ENCODE measurements at regions not wholly inside any gene's neighbourhood (a gene's known extent, or its start where the extent isn't known, plus 50 kb on each side); places are given as distances from the start of the nearest gene placed in this dataset.

DNA sequence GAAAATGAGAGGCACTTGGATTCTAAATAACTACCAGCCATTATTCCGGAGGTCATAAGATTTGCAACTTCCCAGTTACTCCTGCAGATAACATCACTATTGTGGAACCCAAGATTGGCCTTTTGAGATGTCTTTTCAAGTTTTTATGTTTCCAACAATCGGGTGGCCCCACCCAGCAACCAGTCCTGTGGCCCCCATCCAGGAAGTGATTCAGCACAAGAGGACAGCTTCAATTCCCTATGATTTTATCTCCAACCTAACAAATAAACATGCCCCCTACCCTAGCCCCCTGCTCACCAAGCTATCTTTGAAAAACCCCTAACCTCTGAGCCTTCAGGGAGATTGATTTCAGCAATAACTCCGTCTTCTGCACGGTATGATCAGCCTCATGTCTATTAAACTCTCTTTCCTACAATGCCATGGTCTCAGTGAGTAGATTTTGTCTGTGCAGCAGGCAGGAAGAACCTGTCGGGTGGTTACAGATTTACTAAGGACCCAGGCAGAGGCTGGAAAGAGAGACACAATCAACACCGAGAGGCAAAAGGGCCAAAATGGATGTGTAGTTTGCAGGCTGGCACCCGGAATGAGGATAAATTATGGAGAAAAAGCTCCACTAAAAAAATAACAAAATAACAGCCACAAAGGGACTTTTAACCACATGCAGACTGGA is 83.9 kb upstream of the UNC5B start:
- no peak for DNase-seq

- DNase-seq: no peak
Measured at GRCh38 chr10:71131096-71131495, 81.3 kb upstream of the UNC5B start.

- no peak for DNase-seq
Measured at GRCh38 chr10:71131508-71132088, 80.8 kb upstream of the UNC5B start.

DNA sequence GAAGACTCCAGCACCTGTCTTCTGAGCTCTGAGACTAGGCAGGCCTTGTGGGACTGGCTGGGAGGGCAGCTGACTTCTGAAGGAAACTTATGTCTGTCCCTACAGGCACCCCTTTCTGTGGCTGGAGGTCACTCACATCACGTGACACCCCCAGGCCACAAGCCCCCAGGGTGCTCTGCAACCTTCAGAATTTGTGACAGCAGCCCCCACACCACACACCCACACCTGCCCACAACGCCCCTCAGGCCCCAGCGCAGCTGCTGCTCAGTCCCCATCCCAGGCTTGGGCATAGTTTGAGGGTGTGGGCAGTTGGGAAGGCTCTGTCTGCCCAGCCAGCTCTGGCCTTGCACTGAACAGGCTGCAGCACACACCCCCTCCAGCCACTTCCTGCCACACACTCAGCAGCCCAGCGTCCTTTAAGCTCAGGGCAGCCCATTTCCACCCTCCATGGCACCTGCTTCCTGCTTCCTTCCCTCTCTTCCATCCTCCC is 80.0 kb upstream of the UNC5B start:
- DNase-seq: no peak

DNA sequence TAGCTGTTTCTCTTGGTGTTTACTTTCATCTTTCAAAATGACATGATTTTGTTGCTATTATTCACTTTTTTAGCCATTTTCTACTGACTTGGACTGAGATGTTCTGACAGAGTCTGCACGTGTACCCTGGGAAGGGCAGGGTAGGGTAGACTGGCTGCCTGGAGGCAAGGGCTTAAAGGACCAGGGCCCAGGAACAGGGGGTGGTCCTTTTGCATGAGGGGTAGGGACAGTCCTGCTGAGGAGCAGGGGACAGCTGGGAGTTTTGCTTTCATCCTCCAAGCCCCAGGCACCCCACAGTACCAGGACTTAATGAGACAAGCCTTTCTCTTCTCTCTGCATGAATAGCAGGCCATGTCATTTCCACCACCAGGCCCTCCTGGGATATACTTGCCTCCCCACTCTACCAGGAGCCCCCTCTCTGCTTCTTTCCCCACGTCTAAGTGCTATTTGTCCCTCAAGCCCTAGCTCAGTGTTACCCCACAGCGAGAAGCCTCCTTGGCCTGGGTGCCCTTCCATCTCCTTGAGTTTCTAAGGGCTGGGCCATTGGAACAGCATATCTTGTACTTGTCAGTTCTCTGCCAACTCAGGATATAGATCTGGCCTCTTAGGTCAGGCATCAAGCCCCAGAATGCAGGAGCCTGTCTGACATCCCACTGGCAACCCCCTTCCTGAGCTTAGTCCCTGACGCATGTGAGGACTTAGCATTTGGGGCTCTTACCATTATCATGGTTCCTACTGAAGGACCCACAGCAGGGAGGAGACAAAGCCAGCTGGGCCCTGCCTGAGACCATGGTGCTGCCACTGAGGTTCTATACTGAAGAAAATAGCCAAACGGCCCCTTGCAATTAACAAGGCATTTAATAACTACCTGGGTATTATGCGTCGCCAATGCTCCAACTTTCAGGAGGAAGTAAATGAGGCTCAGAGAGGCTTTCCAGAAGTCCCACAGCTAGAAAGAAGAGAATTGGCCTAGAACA is 78.4 kb upstream of the UNC5B start:
- no peak for DNase-seq

GRCh38 chr10:71134732-71135211 is 77.6 kb upstream of the UNC5B start:
- no peak for DNase-seq

DNA sequence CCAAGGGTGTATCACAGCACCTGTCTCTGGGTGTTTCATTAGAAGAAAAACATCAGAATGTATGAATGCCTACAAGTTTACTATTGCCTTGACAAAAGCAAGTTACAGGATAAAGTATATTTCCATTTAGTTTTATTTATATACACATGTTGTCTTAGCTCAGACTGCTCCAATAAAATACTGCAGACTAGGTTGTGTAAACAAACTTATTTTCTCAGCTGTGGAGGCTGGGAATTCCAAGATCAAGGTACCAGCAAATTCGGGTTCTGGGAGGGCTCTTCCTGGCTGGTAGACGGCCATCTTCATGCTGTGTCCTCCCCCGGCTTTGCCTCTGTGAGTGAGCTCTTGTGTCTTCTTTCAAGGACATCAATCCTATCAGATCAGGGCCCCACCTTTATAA is 77.1 kb upstream of the UNC5B start:
- DNase-seq: no peak

GRCh38 chr10:71136036-71136721 is 76.2 kb upstream of the UNC5B start:
- DNase-seq: no peak

DNA sequence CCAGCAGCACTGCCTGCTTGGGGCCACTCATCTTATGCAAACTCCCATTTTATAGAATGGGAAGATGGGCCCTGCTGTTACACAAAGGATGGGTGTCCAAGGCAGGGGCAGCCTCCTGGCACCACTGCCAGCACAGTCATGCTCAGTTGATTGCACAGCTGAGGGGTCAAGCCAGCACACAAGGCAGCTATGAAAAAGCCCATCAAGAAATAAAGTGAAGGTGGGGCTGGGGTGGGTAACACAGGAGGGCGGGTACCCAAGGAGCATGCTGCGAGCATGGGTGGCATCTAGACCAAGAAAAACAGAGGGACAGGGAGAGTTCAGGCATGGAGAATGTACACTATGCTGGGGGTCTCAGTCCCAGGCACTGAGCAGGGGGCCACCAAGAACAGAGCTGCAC is 74.7 kb upstream of the UNC5B start:
- DNase-seq: no peak

- no peak for DNase-seq
Measured at GRCh38 chr10:71138166-71138830, 74.1 kb upstream of the UNC5B start.

DNA sequence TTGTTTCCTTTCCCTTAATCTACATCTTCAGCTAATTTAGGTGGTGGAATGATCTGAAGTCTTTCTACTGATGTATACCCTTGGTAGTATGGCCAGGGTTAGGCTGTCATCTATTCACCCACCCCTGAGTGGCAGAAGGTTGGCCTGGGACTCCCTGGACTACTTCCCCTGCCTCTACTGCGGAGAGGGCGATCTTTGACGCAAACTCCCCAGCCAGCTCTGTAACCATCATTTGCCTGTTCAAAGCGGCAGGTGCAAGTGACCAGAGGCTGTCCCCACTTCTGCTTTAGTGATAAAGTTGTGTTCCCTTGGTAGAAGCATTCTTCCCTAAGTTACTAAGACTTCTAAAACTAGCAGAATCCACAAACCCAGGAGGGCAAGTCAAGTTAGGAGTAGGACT is 70.8 kb upstream of the UNC5B start:
- no peak for DNase-seq

GRCh38 chr10:71143170-71143569 is 69.2 kb upstream of the UNC5B start:
- no peak for DNase-seq

DNA sequence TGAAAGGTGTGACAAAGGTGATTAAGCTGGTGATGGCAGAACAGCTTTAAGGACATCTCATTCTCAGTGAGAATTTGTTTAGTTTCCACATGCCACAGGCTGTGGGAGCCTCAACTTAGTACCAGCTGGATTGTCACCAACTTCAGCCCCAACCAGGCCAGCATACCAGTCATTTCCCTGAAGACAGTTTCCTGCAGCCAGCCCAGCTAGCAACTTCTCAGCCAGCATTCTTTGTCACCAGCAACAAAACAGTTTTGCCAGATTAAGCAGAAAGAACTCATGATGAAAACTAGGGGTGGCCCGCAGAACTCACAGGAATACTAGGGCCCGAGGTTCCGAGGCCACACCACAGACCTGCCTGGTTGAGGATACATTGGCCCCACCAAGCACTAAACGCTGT is 68.8 kb upstream of the UNC5B start:
- DNase-seq: no peak

- DNase-seq: no peak
Measured at GRCh38 chr10:71144824-71145223, 67.5 kb upstream of the UNC5B start.

GRCh38 chr10:71145352-71145945 is 66.9 kb upstream of the UNC5B start:
- DNase-seq: no peak

- no peak for DNase-seq
Measured at GRCh38 chr10:71150796-71151195, 61.6 kb upstream of the UNC5B start.

DNA sequence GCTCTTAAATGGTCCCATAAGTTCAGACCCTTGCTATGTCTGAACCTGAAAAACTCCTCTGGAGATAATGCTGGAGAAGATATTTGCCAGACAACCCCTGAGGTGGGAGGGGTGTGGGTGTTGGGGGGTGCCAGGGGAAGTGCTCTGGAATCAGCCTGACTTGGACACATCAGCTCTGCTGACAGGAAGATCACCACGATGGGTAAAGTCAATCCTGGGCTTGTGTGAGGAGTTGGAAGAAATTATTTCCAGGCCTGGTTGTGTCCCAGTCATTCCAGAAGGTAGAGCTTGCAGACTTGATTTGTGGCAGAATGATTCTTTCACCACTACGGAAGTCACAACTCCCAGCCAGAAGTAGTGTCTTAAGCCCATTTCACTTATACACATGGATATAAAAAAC is 60.3 kb upstream of the UNC5B start:
- no peak for DNase-seq

DNA sequence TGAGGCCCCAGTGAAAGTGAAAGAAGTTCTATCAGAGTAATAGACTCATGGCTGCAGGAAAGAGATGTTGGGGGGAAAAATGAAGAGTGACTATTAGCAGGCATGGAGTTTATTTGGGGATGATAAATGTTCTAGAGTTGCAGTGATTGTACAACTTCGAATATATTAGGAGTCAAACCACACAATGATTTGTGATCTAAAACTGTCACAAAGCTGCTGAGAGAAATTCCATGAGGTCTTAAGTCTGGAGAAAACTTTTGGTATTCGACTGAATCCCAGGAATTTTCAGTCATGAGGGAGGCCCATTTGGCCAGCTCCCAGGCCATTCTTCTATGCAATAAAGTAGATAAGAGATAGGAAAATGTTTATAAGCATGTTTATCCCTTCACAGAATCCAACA is 55.9 kb upstream of the UNC5B start:
- DNase-seq: no peak

- DNase-seq: no peak
Measured at GRCh38 chr10:71157435-71157834, 54.9 kb upstream of the UNC5B start.

DNA sequence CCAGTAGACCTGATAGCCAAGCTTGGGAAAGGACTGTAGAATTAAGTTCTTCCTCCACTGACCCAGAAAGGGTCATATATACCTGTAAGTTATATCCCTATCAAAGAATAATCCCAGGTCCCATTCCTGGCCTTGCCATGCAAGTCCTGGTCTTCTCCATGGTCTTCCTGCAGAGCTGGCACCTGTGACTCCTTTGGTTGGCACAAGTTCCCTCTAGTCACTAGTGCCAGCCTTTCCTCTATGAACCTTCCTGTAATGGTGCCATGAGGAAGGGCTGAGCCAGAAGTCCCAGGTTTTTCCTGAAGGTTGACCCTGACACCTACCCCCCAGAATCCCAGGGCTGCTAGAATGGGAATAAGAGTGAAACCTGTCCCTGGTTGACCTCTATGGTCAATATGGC is 54.1 kb upstream of the UNC5B start:
- no peak for DNase-seq

- DNase-seq: no peak
Measured at GRCh38 chr10:71158902-71159301, 53.5 kb upstream of the UNC5B start.

GRCh38 chr10:71159892-71160291 is 52.5 kb upstream of the UNC5B start:
- no peak for DNase-seq

Measured in activated T-cell treated with anti-CD3 and anti-CD28 coated beads, Interleukin-2, amount 50 U/mL, for 48 hours (primary cell).